LNCaP clone FGC (cell line): ENCODE measurements at regions not wholly inside any gene's neighbourhood (a gene's known extent, or its start where the extent isn't known, plus 50 kb on each side); places are given as distances from the start of the nearest gene placed in this dataset.
A peak's percentile ranks its signal among the peaks of the same experiment; 100 is the strongest.

ENCODE experiments used
- DNase-seq: peaks from one replicate; pipeline ENCODE4 v3.0.0-alpha.2; 2011; ENCODE audit warnings: low read depth
- H3K4me3 ChIP-seq: 2 replicates; pipeline ENCODE4 v1.5.1; 2011; ENCODE audit warnings: mild to moderate bottlenecking, low read depth, low read length, control low read depth
- CTCF ChIP-seq: IDR thresholded peaks from 2 replicates; pipeline ENCODE4 v1.5.1; 2012; ENCODE audit warnings: mild to moderate bottlenecking; ENCODE audit not compliant: control insufficient read depth, insufficient read depth; ENCODE audit errors: extremely low read depth

DNA sequence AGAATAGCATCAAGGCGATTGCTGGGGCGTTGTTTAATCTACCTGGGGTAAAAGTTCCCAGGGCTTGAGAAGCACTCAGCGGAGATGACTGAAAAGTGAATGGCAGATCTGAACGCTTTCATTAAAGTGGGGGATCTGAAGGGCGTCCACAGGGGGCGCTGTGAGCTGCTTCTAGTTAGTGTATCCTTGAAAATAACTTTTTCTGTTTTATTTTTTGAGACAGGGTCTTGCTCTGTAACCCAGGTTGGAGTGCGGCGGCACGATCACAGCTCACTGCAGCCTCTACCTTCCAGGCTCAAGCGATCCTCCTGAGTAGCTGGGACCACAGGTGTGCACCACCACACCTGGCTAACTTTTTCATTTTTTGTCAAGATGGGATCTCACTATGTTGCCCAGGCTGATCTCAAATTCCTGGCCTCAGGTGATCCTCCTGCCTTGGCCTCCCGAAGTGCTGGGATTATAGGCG lies 360.4 kb downstream of the SEC14L1 start:
- H3K4me3 ChIP-seq = no peak overlapping the region
- DNase-seq = no peak
- peak; percentile 12; the same call in 1 of the 2 replicates for TF ChIP-seq CTCF

DNA sequence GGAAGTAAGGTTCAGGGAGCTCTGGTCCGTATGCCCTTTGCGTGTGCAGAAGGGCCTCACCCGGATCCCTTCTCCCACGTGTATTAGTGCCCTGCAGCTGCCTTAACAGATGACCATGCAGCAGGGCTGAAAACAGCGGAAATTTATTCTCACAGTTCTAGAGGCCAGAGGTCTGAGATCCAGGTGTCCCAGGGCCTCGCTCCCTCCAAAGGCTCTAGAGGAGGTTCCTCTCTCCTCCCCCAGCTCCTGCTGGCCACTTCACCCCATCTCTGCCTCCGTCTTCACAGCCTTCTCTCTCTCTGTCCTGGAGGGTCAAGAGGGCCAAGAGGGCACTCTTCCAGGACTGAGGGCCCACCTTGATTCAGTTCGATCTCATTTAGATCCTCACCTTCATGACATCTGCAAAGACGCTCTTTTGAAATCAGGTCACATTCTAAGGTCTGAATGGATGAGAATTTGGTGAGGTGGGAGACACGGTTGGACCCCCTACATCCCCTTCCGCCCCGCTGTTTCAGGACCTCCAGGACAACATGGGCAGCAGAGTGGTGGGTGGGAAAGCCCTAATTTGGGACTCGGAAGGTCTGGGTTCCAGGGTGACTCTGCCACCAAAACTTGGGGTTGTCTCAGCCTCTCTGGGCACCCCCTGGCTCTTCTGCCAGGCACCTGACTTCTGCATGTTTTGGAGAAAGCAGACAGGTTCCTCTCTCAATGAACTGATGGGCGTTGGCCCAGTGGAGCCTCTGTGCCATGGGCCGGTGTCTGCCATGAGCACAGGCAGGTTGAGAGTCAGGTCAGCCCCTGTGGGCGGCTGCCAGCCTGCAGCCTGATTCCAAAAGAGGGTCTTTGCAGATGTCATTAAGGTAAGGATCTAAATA lies 361.2 kb downstream of the SEC14L1 start:
- DNase-seq = no peak
- no peak overlapping the region for H3K4me3 ChIP-seq
- no peak for TF ChIP-seq CTCF

- H3K4me3 ChIP-seq = no peak overlapping the region
- no peak for TF ChIP-seq CTCF
- DNase-seq = no peak
These were observed 362.0 kb downstream of the SEC14L1 start for GRCh38 chr17:77502626-77503292.

- no peak for DNase-seq
- TF ChIP-seq CTCF = no peak
- no peak overlapping the region for H3K4me3 ChIP-seq
These were observed 362.5 kb downstream of the SEC14L1 start for GRCh38 chr17:77503293-77503655.

DNA sequence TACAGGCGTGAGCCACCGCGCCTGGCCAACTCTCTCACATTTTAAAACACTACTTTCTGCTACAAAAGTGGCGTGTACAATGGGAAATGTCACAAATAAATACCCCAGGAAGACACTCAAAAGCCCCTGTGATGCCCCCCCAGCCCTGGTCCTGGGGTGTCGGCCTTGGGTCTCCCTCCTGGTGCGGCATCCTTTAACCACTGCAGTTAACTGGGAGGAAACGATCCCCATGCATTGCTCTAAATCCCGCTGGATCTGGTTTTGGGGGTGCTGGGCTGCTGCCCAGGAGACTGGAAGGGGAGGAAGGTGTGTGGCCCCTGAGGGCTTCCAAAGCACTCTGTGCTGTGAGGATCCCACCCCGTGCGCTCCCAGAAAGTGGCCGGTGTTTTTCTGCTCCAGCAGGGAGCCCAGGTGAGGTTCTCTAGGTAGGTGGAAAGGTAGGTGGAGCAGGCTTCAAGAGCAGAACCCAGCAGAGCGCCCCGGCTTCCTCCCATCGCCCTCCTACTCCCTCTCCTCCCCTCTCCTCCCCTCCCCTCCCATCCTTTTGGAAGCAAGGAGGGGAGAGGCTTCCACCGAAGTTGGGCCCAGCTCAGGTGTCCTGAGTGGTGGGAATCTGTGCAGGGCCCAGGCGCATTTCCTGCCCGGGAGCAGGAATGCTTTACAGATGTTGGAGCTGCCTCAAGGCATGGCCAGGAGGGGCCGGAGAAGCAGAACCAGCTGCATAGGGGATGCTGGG lies 363.3 kb downstream of the SEC14L1 start:
- DNase-seq = no peak
- no peak for TF ChIP-seq CTCF
- no peak overlapping the region for H3K4me3 ChIP-seq

- DNase-seq = no peak
- TF ChIP-seq CTCF = no peak
These were observed 363.9 kb downstream of the SEC14L1 start for GRCh38 chr17:77504652-77505155.

More at GRCh38 chr17:77504652-77505155, 363.9 kb downstream of the SEC14L1 start:
- no peak overlapping the region for H3K4me3 ChIP-seq
